ENCODE measurements at regions not wholly inside any gene's neighbourhood (a gene's known extent, or its start where the extent isn't known, plus 50 kb on each side); places are given as distances from the start of the nearest gene placed in this dataset.

GRCh38 chr5:114297915-114298314, 64.0 kb upstream of the KCNN2 start:
- no peak for DNase-seq

GRCh38 chr5:114305402-114306207, 56.3 kb upstream of the KCNN2 start:
- DNase-seq = peak; percentile 61 to 72

- no peak for DNase-seq
Measured at GRCh38 chr5:114308017-114308416, 53.9 kb upstream of the KCNN2 start.

GRCh38 chr5:114308508-114308907, 53.4 kb upstream of the KCNN2 start:
- no peak for DNase-seq

GRCh38 chr5:114310666-114311065, 51.2 kb upstream of the KCNN2 start:
- DNase-seq = no peak

- DNase-seq = no peak
Measured at GRCh38 chr5:114311281-114311680, 50.6 kb upstream of the KCNN2 start.

- no peak for DNase-seq
Measured at GRCh38 chr5:114311968-114312367, 49.9 kb upstream of the KCNN2 start.

All from Kasumi-1 (cell line).